GM10266 (cell line): ENCODE measurements at regions not wholly inside any gene's neighbourhood (a gene's known extent, or its start where the extent isn't known, plus 50 kb on each side); places are given as distances from the start of the nearest gene placed in this dataset.

Experiments
- DNase-seq: peaks from one replicate; pipeline ENCODE4 v3.0.0; 2012; ENCODE audit errors: extremely low spot score
- TF ChIP-seq, protein P1 (sequence below): IDR thresholded peaks from 2 replicates; pipeline ENCODE4 v1.5.1; 2012; ENCODE audit warnings: mild to moderate bottlenecking, low read depth; ENCODE audit not compliant: control insufficient read depth, insufficient read depth; ENCODE audit errors: missing control alignments

- TF ChIP-seq, protein P1, sequence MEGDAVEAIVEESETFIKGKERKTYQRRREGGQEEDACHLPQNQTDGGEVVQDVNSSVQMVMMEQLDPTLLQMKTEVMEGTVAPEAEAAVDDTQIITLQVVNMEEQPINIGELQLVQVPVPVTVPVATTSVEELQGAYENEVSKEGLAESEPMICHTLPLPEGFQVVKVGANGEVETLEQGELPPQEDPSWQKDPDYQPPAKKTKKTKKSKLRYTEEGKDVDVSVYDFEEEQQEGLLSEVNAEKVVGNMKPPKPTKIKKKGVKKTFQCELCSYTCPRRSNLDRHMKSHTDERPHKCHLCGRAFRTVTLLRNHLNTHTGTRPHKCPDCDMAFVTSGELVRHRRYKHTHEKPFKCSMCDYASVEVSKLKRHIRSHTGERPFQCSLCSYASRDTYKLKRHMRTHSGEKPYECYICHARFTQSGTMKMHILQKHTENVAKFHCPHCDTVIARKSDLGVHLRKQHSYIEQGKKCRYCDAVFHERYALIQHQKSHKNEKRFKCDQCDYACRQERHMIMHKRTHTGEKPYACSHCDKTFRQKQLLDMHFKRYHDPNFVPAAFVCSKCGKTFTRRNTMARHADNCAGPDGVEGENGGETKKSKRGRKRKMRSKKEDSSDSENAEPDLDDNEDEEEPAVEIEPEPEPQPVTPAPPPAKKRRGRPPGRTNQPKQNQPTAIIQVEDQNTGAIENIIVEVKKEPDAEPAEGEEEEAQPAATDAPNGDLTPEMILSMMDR = no peak
- no peak for DNase-seq
Measured at GRCh38 chr14:97416550-97416949, 619.4 kb downstream of the VRK1 start.

GRCh38 chr14:97417331-97417730, 620.1 kb downstream of the VRK1 start:
- TF ChIP-seq, protein P1 = no peak
- no peak for DNase-seq

- TF ChIP-seq, protein P1 = no peak
Measured at GRCh38 chr14:97420211-97420610, 623.0 kb downstream of the VRK1 start.

GRCh38 chr14:97426776-97427175, 629.6 kb downstream of the VRK1 start:
- no peak for DNase-seq
- TF ChIP-seq, protein P1 = no peak

More at GRCh38 chr14:97420211-97420610, 623.0 kb downstream of the VRK1 start:
- DNase-seq = no peak

GRCh38 chr14:97428808-97429440, 631.7 kb downstream of the VRK1 start:
- no peak for DNase-seq
- TF ChIP-seq, protein P1 = no peak

- TF ChIP-seq, protein P1 = no peak
- no peak for DNase-seq
Measured at GRCh38 chr14:97432586-97432985, 635.4 kb downstream of the VRK1 start.

GRCh38 chr14:97441740-97442362, 644.7 kb downstream of the VRK1 start:
- no peak for DNase-seq
- TF ChIP-seq, protein P1 = no peak
